Thoracic aorta (tissue), 2 donors: ENCODE measurements at regions not wholly inside any gene's neighbourhood (a gene's known extent, or its start where the extent isn't known, plus 50 kb on each side); places are given as distances from the start of the nearest gene placed in this dataset.

Experiments used
- ATAC-seq: fragments of 150-250 bp; one replicate; pipeline ENCODE4 v1.8.0; 2017; ENCODE audit warnings: low read depth; ENCODE audit not compliant: insufficient number of reproducible peaks, low FRiP score
- DNase-seq: peaks from one replicate; pipeline ENCODE4 v3.0.0-alpha.2; 2020; ENCODE audit warnings: low spot score
- H3K27ac ChIP-seq, 2 donors: fragments of 200-600 bp; sonication (generic); 1 replicate in 1 of 2; 2 replicates in 1 of 2; pipeline ENCODE4 v1.5.1; 2016; ENCODE audit warnings: mild to moderate bottlenecking in 2 of 2, moderate library complexity in 2 of 2
- H3K27me3 ChIP-seq: fragments of 200-600 bp; sonication (generic); replicated peaks from 2 replicates; pipeline ENCODE4 v1.6.0; 2016; ENCODE audit warnings: mild to moderate bottlenecking; ENCODE audit not compliant: insufficient read depth
- H3K36me3 ChIP-seq: fragments of 200-600 bp; sonication (generic); one replicate; pipeline ENCODE4 v1.5.1; 2016
- H3K4me1 ChIP-seq, 2 donors: fragments of 200-600 bp; sonication (generic); 1 replicate in 1 of 2; 2 replicates in 1 of 2; pipeline versions ENCODE4 v1.5.1 to v1.6.0; 2016; ENCODE audit warnings: low read depth in 2 of 2, mild to moderate bottlenecking in 1 of 2; ENCODE audit not compliant: control insufficient read depth in 1 of 2
- H3K4me3 ChIP-seq: fragments of 200-600 bp; sonication (generic); 2 replicates; pipeline ENCODE4 v1.5.1; 2016; ENCODE audit warnings: mild to moderate bottlenecking
- H3K9me3 ChIP-seq: fragments of 200-600 bp; sonication (generic); 2 replicates; pipeline ENCODE4 v1.5.1; 2016
- CTCF ChIP-seq: fragments of 200-600 bp; sonication (generic); IDR thresholded peaks from one replicate; pipeline ENCODE4 v1.5.1; 2019; ENCODE audit warnings: antibody characterized with exemption

DNA sequence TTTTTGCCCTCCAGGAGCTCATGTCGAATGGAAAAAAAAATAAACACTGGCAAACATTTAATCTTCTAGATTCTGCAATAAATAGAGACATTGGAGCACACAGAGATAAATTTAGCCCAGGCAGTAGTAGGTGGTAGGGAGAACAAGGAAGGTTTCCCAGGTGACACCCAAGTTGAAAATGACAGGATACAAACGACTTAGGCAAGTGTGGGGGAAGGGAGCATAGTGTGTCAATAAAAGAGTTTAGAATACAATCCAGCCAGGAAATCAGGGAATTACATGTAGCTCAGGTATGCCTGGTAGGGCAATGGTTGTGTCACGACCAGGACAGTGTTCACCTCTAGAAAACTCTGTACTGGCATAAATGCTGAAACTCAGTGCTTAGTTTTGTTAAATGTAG, 364.6 kb upstream of the AGTR1 start:
- Histone ChIP-seq H3K4me1 (no peaks in the 10 kb centered on the region), H3K36me3 (no peaks in the 10 kb centered on the region), H3K27me3 (no peaks in the 10 kb centered on the region), H3K27ac (no peak overlapping the region), H3K9me3 (no peaks in the 10 kb centered on the region), H3K4me3 (no peak overlapping the region)
- ATAC-seq (no peak), DNase-seq (no peak)
- TF ChIP-seq CTCF, result no peak

DNA sequence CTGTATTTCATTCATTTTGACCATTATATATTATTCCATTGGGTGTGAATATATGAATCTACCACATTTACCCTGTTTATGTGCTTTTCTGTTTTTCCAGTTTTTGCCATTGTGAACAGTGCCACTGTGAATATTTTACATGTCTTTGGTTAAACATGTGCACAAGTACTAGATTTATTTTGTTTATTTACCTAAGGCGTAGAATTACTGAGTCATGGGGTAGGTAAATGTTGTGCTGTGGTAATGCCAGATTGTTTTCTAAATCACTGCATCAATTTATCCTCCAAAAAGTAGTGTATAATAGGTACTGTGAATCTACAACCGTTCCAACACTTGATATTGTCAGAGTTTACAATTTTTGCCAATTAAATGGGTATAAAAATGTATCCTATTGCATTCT, 362.1 kb upstream of the AGTR1 start:
- TF ChIP-seq CTCF, result no peak
- Histone ChIP-seq H3K27me3 (no peaks in the 10 kb centered on the region), H3K36me3 (no peaks in the 10 kb centered on the region), H3K27ac (no peak overlapping the region), H3K4me3 (no peak overlapping the region), H3K4me1 (no peaks in the 10 kb centered on the region), H3K9me3 (no peaks in the 10 kb centered on the region)
- no peak for ATAC-seq
- DNase-seq, result no peak

- DNase-seq, result no peak
- Histone ChIP-seq H3K27me3 (no peaks in the 10 kb centered on the region), H3K27ac (no peak overlapping the region), H3K36me3 (no peaks in the 10 kb centered on the region), H3K4me1 (no peaks in the 10 kb centered on the region), H3K4me3 (no peak overlapping the region), H3K9me3 (no peaks in the 10 kb centered on the region)
- TF ChIP-seq CTCF, result no peak
- no peak for ATAC-seq
Measured at GRCh38 chr3:148343416-148343815, 354.3 kb upstream of the AGTR1 start.

GRCh38 chr3:148344521-148344920, 353.2 kb upstream of the AGTR1 start:
- DNase-seq, result no peak
- no peaks in the 10 kb centered on the region for H3K4me1 ChIP-seq
- TF ChIP-seq CTCF, result no peak
- no peak for ATAC-seq
- no peak overlapping the region for H3K4me3 ChIP-seq
- H3K36me3 ChIP-seq, result no peaks in the 10 kb centered on the region
- no peaks in the 10 kb centered on the region for H3K9me3 ChIP-seq
- no peak overlapping the region for H3K27ac ChIP-seq
- no peaks in the 10 kb centered on the region for H3K27me3 ChIP-seq

GRCh38 chr3:148360051-148360450, 337.7 kb upstream of the AGTR1 start:
- H3K9me3 ChIP-seq, result no peaks in the 10 kb centered on the region
- H3K4me1 ChIP-seq, result no peaks in the 10 kb centered on the region
- H3K27me3 ChIP-seq, result no peaks in the 10 kb centered on the region
- TF ChIP-seq CTCF, result no peak
- no peak overlapping the region for H3K4me3 ChIP-seq
- DNase-seq (no peak), ATAC-seq (no peak)
- H3K36me3 ChIP-seq, result no peaks in the 10 kb centered on the region
- H3K27ac ChIP-seq, result no peak overlapping the region
